HG03060 (cell line): ENCODE measurements at regions not wholly inside any gene's neighbourhood (a gene's known extent, or its start where the extent isn't known, plus 50 kb on each side); places are given as distances from the start of the nearest gene placed in this dataset.

Experiments used
- ATAC-seq: cut with Tn5 transposase; IDR thresholded peaks from one replicate; pipeline ENCODE4 v1.9.1; 2021; ENCODE audit warnings: low read depth, moderate number of reproducible peaks; ENCODE audit not compliant: unreplicated experiment

DNA sequence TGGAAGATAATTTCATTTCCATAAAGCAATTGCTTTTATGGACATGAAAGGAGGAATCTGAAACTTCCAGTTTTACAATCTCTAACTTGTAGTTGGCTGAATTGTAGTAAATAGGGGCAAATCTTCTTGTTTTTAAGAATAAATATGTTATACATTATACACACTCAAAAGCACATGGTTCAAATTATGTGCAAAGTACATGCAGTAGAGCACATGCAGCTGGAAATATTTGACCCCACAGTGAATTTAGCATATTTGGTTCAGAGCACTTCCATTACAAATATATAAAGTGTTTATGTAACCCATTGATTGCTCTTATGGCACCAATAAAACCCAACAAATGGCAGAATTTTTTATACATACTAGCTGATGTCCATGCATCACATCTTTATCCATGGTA lies 180.5 kb downstream of the IRS2 start:
- ATAC-seq = no peak

GRCh38 chr13:109604894-109605293 lies 181.5 kb downstream of the IRS2 start:
- no peak for ATAC-seq

DNA sequence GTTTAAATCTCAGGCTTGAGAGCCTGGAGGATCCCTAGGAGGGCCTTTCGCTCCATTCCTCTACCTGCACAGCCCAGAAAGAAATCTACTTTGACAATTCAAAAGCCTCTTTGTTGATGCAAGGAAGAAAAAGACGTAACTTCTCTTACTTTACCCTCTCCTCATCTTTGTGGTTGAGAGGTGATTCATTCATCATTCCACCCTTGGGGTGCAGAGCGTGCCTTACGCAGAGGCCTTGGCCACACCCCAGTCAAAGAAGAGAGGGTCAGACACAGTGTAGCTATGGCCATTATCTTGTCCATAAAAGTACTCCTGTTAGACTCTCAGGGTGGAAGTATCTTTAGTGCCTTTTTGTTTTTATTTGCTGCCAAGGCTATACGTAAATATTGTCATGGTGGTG lies 184.0 kb downstream of the IRS2 start:
- no peak for ATAC-seq

- no peak for ATAC-seq
Observed at GRCh38 chr13:109599901-109600657, 186.3 kb downstream of the IRS2 start.

- no peak for ATAC-seq
Observed at GRCh38 chr13:109595471-109595870, 190.9 kb downstream of the IRS2 start.

DNA sequence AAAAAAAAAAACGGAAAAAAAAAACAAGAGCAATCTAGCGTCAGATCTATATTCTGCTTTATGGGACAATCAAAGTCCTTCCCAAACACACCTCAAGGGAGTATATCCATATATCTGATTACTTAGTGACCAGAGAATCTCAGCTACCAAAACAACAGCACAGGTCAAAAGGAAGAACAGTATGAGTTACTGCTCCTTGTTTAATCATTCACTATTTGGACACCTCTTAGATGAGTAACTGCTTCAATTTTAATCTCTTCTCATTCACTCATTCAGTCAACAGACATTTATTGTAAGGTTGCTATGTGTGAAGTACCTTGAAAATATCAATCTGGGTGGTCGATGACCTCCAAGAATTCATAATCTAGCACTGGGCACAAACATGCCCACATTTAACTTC lies 193.2 kb downstream of the IRS2 start:
- ATAC-seq = no peak

- no peak for ATAC-seq
Observed at GRCh38 chr13:109592770-109593169, 193.6 kb downstream of the IRS2 start.

GRCh38 chr13:109587689-109588088 lies 198.7 kb downstream of the IRS2 start:
- no peak for ATAC-seq

GRCh38 chr13:109586509-109587346 lies 199.7 kb downstream of the IRS2 start:
- no peak for ATAC-seq

GRCh38 chr13:109584844-109585361 lies 201.5 kb downstream of the IRS2 start:
- ATAC-seq = no peak

- ATAC-seq = no peak
Observed at GRCh38 chr13:109577191-109577700, 209.1 kb downstream of the IRS2 start.

DNA sequence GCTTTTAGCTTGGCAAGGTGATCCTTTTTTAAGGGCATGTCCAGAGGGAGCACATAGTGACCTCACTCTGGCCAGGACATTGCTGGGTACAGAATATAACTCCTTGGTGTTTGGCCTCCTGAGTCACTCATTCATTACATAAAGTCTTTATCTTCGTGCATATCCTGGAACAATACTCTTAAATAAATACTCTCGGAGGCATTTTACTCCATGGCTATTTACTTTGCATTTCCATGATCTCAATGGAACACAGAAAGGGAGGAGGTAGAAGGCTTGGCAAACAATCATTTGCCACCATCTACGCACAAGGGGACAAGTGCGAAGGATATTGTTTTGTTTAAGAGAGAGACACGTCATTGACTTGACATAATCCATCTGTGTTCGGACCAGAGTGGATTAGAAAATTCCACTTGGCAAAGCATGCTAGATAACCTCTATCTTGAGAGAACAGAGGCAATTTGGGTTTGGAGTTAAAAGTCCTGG lies 210.0 kb downstream of the IRS2 start:
- ATAC-seq = no peak

DNA sequence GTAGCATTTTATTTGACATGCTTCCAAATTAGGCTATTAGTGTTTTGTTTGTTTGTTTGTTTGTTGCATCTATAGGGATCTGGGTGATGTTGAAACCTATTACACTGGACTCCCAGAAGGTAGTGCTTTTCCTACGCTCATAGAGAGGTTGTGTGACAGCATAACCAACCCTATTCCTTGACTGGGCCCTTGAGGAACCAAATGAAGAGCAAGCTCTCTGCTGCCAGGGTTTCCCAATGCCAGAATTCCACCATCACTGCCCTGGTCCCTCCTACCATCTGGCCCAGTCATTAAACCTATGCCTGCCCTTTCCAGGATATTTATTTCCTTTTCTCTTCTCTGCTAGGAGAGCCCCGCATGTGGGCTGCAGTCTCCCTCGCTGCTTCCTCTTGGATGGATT lies 210.6 kb downstream of the IRS2 start:
- no peak for ATAC-seq

DNA sequence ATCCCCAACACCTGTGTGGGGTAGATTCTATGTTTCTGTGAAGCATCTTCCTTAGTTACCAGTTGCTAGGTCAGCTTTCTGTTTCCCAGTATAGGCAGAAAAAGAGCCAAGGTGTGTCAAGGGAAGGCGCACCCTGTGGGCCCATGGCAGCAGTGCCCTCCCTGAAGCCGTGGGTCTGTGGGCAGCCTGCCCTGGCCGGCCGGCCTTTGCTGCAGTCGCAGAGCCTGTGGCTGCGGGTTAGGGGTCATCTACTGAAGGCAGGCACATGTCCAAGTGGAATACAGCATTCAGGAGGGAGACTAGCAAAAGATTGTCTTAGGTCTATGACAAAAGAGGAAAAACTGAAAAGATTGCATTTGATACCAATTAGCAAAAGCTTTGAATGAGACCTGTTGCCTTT lies 214.0 kb downstream of the IRS2 start:
- ATAC-seq = no peak

GRCh38 chr13:109569958-109570711 lies 216.2 kb downstream of the IRS2 start:
- ATAC-seq = peak; percentile 84

DNA sequence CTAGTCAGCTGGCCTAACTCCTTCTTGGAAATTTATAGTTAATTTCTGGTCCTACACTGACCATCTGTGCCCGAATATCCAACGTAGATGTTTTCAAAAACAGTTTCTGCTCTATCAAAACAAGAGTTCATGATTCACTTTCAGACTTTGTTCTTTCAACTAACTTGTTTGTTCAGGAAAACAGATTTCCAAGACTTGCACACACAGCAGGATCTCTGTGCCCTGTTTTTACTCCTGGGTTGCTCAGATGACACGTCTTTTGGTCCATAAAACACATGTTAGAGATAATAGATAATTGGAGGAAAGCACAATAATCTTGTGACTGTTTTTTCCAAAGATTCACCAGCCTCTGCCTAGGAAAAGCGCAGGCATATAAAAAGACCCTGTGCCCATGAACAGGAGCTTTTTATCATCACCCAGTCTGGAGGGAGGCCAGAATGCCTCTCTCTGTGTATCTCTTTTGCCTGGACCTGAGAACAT lies 218.0 kb downstream of the IRS2 start:
- no peak for ATAC-seq

- no peak for ATAC-seq
Observed at GRCh38 chr13:109567315-109567714, 219.1 kb downstream of the IRS2 start.

DNA sequence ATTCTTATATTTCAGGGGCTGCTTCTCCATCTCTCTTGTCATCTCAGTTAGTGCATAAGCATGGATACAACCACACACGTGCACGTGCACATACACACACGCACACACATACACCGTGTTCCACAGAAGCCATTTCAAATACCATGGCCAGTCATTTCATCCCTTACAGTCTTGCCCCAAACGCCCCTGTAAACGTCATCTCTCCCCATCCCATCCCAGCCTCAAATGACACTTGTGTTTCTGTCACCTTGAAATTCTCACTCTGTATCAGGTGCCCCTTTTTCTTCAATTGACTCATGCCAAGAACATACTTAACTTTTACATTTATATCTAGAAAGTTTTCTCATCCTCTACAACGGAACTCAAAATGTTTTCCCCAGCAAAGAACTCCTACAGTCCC lies 220.5 kb downstream of the IRS2 start:
- no peak for ATAC-seq

GRCh38 chr13:109548374-109548773 lies 238.0 kb downstream of the IRS2 start:
- ATAC-seq = peak; percentile 33

DNA sequence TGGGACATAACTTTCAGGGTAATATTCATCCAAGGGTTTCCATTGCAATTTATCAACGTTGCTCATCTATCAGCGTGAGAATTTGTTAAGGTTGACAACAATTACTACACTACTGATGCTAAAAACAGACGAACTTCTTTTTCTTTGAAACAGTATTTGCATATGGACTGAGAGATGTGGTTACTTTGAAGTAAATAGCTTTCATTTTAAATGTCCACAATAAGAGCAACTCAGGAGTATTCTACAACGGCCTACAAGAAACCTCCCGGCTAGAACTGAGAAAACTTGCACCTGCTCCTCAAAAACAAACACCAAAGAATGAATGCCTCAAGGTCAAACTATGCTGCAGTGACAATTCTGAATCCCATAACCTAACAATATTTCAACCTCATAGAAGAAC lies 238.4 kb downstream of the IRS2 start:
- ATAC-seq = peak; percentile 96
